CD4-positive, alpha-beta T cell (primary cell): ENCODE measurements at regions not wholly inside any gene's neighbourhood (a gene's known extent, or its start where the extent isn't known, plus 50 kb on each side); places are given as distances from the start of the nearest gene placed in this dataset.

Experiments used
- ATAC-seq: fragments of 200-7000 bp; cut with Tn5 transposase; one replicate; pipeline ENCODE4 v1.10.0; 2022; ENCODE audit warnings: mild to moderate bottlenecking; ENCODE audit not compliant: poor library complexity
- CTCF ChIA-PET: fragments of 350-600 bp; sonication (Branson Sonifier 250); formaldehyde crosslinking; loops from one replicate; lab custom pipeline; 2021; ENCODE audit warnings: antibody characterized with exemption, inconsistent platforms; lab: Charles Lee
- POLR2A ChIA-PET: fragments of 350-600 bp; sonication (Branson Sonifier 250); formaldehyde crosslinking; loops from one replicate; lab custom pipeline; 2021; ENCODE audit warnings: antibody characterized with exemption, inconsistent platforms; lab: Charles Lee
- DNase-seq, 14 experiments: peaks; one replicate each; pipeline ENCODE4 v3.0.0-alpha.2; 2013 to 2020; ENCODE audit warnings: mixed read lengths in 2 of 14
- H3K27ac ChIP-seq, 2 donors: one replicate each; pipeline versions ENCODE4 v1.5.1 to v1.7.0; 2013; ENCODE audit warnings: low read length in 2 of 2, low read depth in 1 of 2, mild to moderate bottlenecking in 1 of 2
- H3K27me3 ChIP-seq, 2 experiments: 1 replicate in 1 of 2; 2 replicates in 1 of 2; pipeline versions ENCODE4 v1.6.1 to v1.7.0; 2013; ENCODE audit warnings: low read length in 2 of 2, control low read depth in 1 of 2, mild to moderate bottlenecking in 1 of 2, moderate library complexity in 1 of 2; ENCODE audit not compliant: insufficient read depth in 2 of 2, control insufficient read depth in 1 of 2
- H3K36me3 ChIP-seq: one replicate; pipeline ENCODE4 v1.6.1; 2013; ENCODE audit warnings: low read length, control low read depth; ENCODE audit not compliant: insufficient read depth
- H3K4me1 ChIP-seq: one replicate; pipeline ENCODE4 v1.6.1; 2013; ENCODE audit warnings: low read length, control low read depth; ENCODE audit not compliant: insufficient read depth
- H3K4me3 ChIP-seq: one replicate; pipeline ENCODE4 v1.5.1; 2013; ENCODE audit warnings: mild to moderate bottlenecking, low read length, moderate library complexity
- H3K9me3 ChIP-seq, 2 experiments: 1 replicate in 1 of 2; 2 replicates in 1 of 2; pipeline versions ENCODE4 v1.6.1 to v1.7.0; 2013; ENCODE audit warnings: low read length in 2 of 2, mild to moderate bottlenecking in 2 of 2, control low read depth in 1 of 2, moderate library complexity in 1 of 2; ENCODE audit not compliant: control insufficient read depth in 1 of 2, insufficient read depth in 1 of 2
- H3K27ac Mint-ChIP-seq: one replicate; pipeline ENCODE4 v1.8.0; 2020; ENCODE audit warnings: mixed read lengths
- H3K27me3 Mint-ChIP-seq: one replicate; pipeline ENCODE4 v1.8.0; 2021; ENCODE audit warnings: mixed read lengths
- H3K36me3 Mint-ChIP-seq: one replicate; pipeline ENCODE4 v1.8.0; 2021; ENCODE audit warnings: low read depth, mixed read lengths
- H3K4me1 Mint-ChIP-seq: one replicate; pipeline ENCODE4 v1.8.0; 2021; ENCODE audit warnings: low read depth, mixed read lengths
- H3K4me3 Mint-ChIP-seq: one replicate; pipeline ENCODE4 v1.8.0; 2020; ENCODE audit warnings: mild to moderate bottlenecking, mixed read lengths
- H3K9me3 Mint-ChIP-seq: one replicate; pipeline ENCODE4 v1.8.0; 2020; ENCODE audit warnings: mixed read lengths
- intact Hi-C, 2 experiments: fragments of 100-400 bp; cut with DNase I in 1 of 2; cut with micrococcal nuclease in 1 of 2; formaldehyde crosslinking; loops; one replicate each; pipeline versions ENCODE4 v1.15.1 to v1.9.0; 2023 to 2025; cut with DNase I, micrococcal nuclease
- TF ChIP-seq, protein P1 (sequence below): fragments of 200-600 bp; IDR thresholded peaks from one replicate; pipeline ENCODE4 v1.8.0; 2022; ENCODE audit warnings: antibody characterized with exemption, mild to moderate bottlenecking

DNA sequence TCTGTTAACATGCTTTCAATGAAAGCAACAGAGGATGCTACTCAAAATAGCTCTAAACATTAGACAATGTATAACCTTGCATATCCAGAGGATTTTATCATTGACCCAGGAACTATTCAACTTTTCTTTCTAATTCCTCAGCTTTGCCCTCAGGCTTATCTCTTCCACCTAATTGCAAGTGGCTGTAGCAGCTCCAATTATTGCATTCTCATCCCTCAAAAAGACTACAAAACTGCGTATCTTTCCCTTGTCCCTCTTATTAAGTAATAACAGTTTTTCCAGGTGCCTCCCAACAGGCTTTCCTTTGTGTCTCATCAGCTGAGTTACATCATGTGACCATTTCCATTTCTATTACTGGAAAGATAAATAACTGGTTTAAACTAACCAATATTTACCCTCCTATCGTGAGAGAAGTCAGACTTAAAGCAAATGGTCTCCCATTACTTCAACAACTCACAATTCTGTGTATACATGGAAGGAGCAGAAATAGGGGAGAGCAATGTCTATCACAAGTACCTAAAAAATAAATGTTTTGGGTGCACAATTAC lies 78.0 kb upstream of the MBNL1 start:
- POLR2A ChIA-PET, result interaction anchor here (0.6 to 4.7 kb wide), 9 partner anchors 9 to 174 kb away, joined by 3 to 33 read pairs (median 4); partner anchors contain the start of gene MBNL1
- H3K27ac ChIP-seq, result no peak overlapping the region
- peak overlapping the region; percentile 23 for H3K4me3 Mint-ChIP-seq

DNA sequence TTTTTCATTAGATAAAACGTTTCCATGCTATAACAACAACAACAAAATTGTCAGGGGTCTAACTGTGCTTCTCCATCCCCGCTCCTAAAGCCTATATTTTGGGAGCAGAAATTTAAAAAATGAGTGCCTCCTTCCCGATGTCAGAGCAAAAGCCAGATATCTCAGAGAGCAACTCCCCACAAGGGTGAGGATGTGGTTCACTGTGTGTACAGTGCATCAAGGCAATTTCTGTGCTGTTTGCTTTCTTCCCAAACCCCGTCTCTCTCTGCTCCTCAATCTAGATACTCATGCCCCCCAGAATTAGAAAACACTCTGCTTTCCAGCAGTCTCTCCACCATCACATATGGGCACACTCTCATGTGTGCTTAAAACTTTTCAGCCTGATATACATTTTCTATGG lies 76.7 kb upstream of the MBNL1 start:
- Mint-ChIP-seq H3K27ac (peak overlapping the region; percentile 96), H3K4me1 (peaks cover 84% of the 10 kb centered on the region), H3K4me3 (peak overlapping the region; percentile 76), H3K9me3 (no peaks in the 10 kb centered on the region), H3K27me3 (no peaks in the 10 kb centered on the region), H3K36me3 (peaks cover 8% of the 10 kb centered on the region)
- no peaks in the 10 kb centered on the region for H3K36me3 ChIP-seq
- TF ChIP-seq, protein P1, sequence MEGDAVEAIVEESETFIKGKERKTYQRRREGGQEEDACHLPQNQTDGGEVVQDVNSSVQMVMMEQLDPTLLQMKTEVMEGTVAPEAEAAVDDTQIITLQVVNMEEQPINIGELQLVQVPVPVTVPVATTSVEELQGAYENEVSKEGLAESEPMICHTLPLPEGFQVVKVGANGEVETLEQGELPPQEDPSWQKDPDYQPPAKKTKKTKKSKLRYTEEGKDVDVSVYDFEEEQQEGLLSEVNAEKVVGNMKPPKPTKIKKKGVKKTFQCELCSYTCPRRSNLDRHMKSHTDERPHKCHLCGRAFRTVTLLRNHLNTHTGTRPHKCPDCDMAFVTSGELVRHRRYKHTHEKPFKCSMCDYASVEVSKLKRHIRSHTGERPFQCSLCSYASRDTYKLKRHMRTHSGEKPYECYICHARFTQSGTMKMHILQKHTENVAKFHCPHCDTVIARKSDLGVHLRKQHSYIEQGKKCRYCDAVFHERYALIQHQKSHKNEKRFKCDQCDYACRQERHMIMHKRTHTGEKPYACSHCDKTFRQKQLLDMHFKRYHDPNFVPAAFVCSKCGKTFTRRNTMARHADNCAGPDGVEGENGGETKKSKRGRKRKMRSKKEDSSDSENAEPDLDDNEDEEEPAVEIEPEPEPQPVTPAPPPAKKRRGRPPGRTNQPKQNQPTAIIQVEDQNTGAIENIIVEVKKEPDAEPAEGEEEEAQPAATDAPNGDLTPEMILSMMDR, result no peak
- ChIA-PET CTCF (interaction anchor here (0.8 kb wide), 1 partner anchor 8 kb away, joined by 3 read pairs; no protein-coding TSS in a partner anchor), POLR2A (interaction anchor here (1.0 to 2.9 kb wide), 7 partner anchors 13 to 84 kb away, joined by 3 to 52 read pairs (median 12); partner anchors contain the start of gene MBNL1)
- peak overlapping the region; percentile 31 for H3K4me3 ChIP-seq
- no peaks in the 10 kb centered on the region for H3K27me3 ChIP-seq
- H3K27ac ChIP-seq, result peak overlapping the region; percentile 42 to 48
- DNase-seq, result peak in 6 of 14 experiments; percentile 16 to 73 (median 58)
- H3K9me3 ChIP-seq, result no peaks in the 10 kb centered on the region
- intact Hi-C loops, result loop anchor here in 1 of 2 experiments (2.0 kb wide), 1 partner anchor 53 kb away; no protein-coding TSS in a partner anchor
- peak; percentile 66 for ATAC-seq
- peaks cover 39% of the 10 kb centered on the region for H3K4me1 ChIP-seq

More for the DNA sequence above, 78.0 kb upstream of the MBNL1 start:
- no peak for ATAC-seq
- H3K36me3 Mint-ChIP-seq, result peaks cover 4% of the 10 kb centered on the region
- H3K4me1 ChIP-seq, result peaks cover 31% of the 10 kb centered on the region
- intact Hi-C loops, result no loop called here
- no peaks in the 10 kb centered on the region for H3K36me3 ChIP-seq
- TF ChIP-seq, protein P1, result no peak
- no peaks in the 10 kb centered on the region for H3K9me3 Mint-ChIP-seq
- no peak for DNase-seq
- peak overlapping the region; percentile 83 for H3K27ac Mint-ChIP-seq
- CTCF ChIA-PET, result interaction anchor here (0.9 to 1.3 kb wide), 2 partner anchors 133 to 136 kb away, joined by 3 to 4 read pairs; no protein-coding TSS in a partner anchor
- no peaks in the 10 kb centered on the region for H3K27me3 Mint-ChIP-seq
- no peaks in the 10 kb centered on the region for H3K9me3 ChIP-seq
- no peaks in the 10 kb centered on the region for H3K27me3 ChIP-seq
- no peak overlapping the region for H3K4me3 ChIP-seq
- peaks cover 73% of the 10 kb centered on the region for H3K4me1 Mint-ChIP-seq

DNA sequence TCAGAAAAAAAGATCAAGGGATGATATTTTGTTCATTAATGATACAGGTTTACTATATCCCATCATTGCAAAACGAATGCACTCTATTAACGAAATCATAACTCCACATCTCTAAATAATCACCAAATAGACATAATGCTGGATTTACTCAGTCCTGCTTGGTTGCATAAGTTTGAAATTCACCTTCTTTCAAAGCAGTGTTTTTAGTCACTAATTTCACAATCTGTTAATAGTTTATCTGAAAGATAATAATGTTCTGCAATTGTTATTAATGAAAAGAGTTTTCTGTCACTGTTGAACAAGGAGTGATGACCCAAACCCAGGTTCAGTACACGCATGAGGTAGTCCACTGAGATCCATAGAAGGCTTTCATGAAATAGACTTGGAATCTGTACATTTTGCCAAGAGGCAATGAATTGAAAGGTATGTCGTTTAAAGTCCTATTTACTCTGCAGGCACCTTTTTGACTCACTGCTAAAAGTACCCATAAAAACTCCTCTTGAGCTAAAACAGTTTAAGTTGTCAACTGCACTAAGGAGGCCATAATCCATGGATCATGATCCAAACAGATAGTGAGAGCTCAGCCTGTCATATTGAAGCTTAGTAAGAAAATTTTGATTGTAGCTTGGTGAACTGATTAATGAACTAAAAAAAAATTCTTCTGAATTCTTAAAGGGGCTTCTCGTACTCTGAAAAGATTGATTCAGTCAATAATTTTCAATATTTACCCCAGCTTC lies 75.6 kb upstream of the MBNL1 start:
- peaks cover 8% of the 10 kb centered on the region for H3K36me3 Mint-ChIP-seq
- intact Hi-C loops, result loop anchor here in 1 of 2 experiments (2.0 kb wide), 1 partner anchor 52 kb away; no protein-coding TSS in a partner anchor
- peaks cover 39% of the 10 kb centered on the region for H3K4me1 ChIP-seq
- peak; percentile 7 for ATAC-seq
- no peaks in the 10 kb centered on the region for H3K27me3 ChIP-seq
- H3K27ac Mint-ChIP-seq, result peak overlapping the region; percentile 96
- peaks cover 87% of the 10 kb centered on the region for H3K4me1 Mint-ChIP-seq
- ChIA-PET POLR2A (interaction anchor here (0.6 to 2.9 kb wide), 29 partner anchors 9 to 213 kb away, joined by 3 to 52 read pairs (median 4); partner anchors contain the start of gene MBNL1), CTCF (interaction anchor here (1.0 to 1.2 kb wide), 3 partner anchors 9 to 251 kb away, joined by 3 to 5 read pairs (median 3); no protein-coding TSS in a partner anchor)
- DNase-seq, result no peak
- H3K9me3 ChIP-seq, result no peaks in the 10 kb centered on the region
- H3K9me3 Mint-ChIP-seq, result no peaks in the 10 kb centered on the region
- peak overlapping the region; percentile 42 to 48 for H3K27ac ChIP-seq
- H3K36me3 ChIP-seq, result no peaks in the 10 kb centered on the region
- no peaks in the 10 kb centered on the region for H3K27me3 Mint-ChIP-seq
- H3K4me3 Mint-ChIP-seq, result peak overlapping the region; percentile 90
- TF ChIP-seq, protein P1, result no peak
- peak overlapping the region; percentile 50 for H3K4me3 ChIP-seq
